ENCODE measurements at regions not wholly inside any gene's neighbourhood (a gene's known extent, or its start where the extent isn't known, plus 50 kb on each side); places are given as distances from the start of the nearest gene placed in this dataset.

DNA sequence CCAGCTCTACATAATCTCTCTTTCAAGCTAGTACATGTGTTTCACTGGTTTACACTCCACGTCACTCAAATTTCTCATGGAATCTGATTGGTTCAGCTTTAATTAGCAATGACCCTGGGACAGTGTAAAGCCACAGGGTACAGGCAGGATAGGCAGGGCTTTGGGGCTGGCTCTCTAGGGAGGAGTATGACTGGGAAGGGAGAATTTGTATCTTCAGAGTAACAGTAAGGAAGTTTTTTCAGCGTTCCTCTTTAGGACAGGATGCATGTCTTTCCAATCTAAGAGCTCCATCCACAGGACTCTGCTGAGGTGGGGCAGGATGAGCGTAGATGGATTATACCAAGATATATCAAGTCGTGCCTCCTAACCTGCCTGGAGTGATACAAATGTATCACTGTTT lies 112.0 kb upstream of the CLEC14A start:
- no peaks in the 10 kb centered on the region for H3K9me3 ChIP-seq (ENCODE audit: control insufficient read depth, insufficient read depth, low read depth, low read length)
- TF ChIP-seq, protein P1, sequence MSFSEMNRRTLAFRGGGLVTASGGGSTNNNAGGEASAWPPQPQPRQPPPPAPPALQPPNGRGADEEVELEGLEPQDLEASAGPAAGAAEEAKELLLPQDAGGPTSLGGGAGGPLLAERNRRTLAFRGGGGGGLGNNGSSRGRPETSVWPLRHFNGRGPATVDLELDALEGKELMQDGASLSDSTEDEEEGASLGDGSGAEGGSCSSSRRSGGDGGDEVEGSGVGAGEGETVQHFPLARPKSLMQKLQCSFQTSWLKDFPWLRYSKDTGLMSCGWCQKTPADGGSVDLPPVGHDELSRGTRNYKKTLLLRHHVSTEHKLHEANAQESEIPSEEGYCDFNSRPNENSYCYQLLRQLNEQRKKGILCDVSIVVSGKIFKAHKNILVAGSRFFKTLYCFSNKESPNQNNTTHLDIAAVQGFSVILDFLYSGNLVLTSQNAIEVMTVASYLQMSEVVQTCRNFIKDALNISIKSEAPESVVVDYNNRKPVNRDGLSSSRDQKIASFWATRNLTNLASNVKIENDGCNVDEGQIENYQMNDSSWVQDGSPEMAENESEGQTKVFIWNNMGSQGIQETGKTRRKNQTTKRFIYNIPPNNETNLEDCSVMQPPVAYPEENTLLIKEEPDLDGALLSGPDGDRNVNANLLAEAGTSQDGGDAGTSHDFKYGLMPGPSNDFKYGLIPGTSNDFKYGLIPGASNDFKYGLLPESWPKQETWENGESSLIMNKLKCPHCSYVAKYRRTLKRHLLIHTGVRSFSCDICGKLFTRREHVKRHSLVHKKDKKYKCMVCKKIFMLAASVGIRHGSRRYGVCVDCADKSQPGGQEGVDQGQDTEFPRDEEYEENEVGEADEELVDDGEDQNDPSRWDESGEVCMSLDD (tag by site-specific recombination; IDR thresholded peaks at IDR 0.05) = no peak
- TF ChIP-seq, protein P2, sequence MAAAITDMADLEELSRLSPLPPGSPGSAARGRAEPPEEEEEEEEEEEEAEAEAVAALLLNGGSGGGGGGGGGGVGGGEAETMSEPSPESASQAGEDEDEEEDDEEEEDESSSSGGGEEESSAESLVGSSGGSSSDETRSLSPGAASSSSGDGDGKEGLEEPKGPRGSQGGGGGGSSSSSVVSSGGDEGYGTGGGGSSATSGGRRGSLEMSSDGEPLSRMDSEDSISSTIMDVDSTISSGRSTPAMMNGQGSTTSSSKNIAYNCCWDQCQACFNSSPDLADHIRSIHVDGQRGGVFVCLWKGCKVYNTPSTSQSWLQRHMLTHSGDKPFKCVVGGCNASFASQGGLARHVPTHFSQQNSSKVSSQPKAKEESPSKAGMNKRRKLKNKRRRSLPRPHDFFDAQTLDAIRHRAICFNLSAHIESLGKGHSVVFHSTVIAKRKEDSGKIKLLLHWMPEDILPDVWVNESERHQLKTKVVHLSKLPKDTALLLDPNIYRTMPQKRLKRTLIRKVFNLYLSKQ (tag by site-specific recombination; IDR thresholded peaks at IDR 0.05; ENCODE audit: borderline replicate concordance) = no peak
- TF ChIP-seq HOXD13 (CRISPR knock-in tag; IDR thresholded peaks at IDR 0.05; ENCODE audit: borderline replicate concordance) (no peak), ZNF2 (tag by site-specific recombination; IDR thresholded peaks at IDR 0.05) (no peak), ZNF138 (tag by site-specific recombination; IDR thresholded peaks at IDR 0.05; ENCODE audit: borderline replicate concordance) (no peak), ZNF777 (tag by site-specific recombination; IDR thresholded peaks at IDR 0.05; ENCODE audit: borderline replicate concordance) (no peak), ZNF248 (tag by site-specific recombination; IDR thresholded peaks at IDR 0.05) (no peak), ZFP37 (tag by site-specific recombination; IDR thresholded peaks at IDR 0.05) (no peak), KLF9 (tag by site-specific recombination; IDR thresholded peaks at IDR 0.05; ENCODE audit: low read depth) (no peak), KLF10 (tag by site-specific recombination; IDR thresholded peaks at IDR 0.05) (no peak), ZNF175 (tag by site-specific recombination; IDR thresholded peaks at IDR 0.05) (no peak), ZNF239 (tag by site-specific recombination; IDR thresholded peaks at IDR 0.05) (no peak)
- TF ChIP-seq, protein P3, sequence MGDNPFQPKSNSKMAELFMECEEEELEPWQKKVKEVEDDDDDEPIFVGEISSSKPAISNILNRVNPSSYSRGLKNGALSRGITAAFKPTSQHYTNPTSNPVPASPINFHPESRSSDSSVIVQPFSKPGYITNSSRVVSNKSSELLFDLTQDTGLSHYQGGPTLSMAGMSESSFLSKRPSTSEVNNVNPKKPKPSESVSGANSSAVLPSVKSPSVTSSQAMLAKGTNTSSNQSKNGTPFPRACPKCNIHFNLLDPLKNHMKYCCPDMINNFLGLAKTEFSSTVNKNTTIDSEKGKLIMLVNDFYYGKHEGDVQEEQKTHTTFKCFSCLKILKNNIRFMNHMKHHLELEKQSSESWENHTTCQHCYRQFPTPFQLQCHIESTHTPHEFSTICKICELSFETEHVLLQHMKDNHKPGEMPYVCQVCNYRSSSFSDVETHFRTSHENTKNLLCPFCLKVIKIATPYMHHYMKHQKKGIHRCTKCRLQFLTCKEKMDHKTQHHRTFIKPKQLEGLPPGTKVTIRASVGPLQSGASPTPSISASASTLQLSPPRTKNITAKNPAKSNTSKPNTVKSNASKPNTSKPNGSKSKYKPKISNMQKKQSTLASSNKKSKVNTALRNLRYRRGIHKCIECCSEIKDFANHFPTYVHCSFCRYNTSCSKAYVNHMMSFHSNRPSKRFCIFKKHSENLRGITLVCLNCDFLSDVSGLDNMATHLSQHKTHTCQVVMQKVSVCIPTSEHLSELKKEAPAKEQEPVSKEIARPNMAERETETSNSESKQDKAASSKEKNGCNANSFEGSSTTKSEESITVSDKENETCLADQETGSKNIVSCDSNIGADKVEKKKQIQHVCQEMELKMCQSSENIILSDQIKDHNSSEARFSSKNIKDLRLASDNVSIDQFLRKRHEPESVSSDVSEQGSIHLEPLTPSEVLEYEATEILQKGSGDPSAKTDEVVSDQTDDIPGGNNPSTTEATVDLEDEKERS (tag by site-specific recombination; IDR thresholded peaks at IDR 0.05) = no peak
- TF ChIP-seq, protein P4, sequence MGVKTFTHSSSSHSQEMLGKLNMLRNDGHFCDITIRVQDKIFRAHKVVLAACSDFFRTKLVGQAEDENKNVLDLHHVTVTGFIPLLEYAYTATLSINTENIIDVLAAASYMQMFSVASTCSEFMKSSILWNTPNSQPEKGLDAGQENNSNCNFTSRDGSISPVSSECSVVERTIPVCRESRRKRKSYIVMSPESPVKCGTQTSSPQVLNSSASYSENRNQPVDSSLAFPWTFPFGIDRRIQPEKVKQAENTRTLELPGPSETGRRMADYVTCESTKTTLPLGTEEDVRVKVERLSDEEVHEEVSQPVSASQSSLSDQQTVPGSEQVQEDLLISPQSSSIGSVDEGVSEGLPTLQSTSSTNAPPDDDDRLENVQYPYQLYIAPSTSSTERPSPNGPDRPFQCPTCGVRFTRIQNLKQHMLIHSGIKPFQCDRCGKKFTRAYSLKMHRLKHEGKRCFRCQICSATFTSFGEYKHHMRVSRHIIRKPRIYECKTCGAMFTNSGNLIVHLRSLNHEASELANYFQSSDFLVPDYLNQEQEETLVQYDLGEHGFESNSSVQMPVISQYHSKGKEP (tag by site-specific recombination; IDR thresholded peaks at IDR 0.05) = no peak
- H3K4me1 ChIP-seq (ENCODE audit: control insufficient read depth, insufficient read depth, low read length) = no peaks in the 10 kb centered on the region
- CTCF ChIA-PET = interaction anchor here (0.6 kb wide), 1 partner anchor 342 kb away, joined by 3 read pairs; no protein-coding TSS in a partner anchor
- H3K4me3 ChIP-seq (ENCODE audit: low read depth, low read length) = no peak overlapping the region
- H3K27ac ChIP-seq (ENCODE audit: extremely low read depth, low read depth, low read length) = no peak overlapping the region
- H3K36me3 ChIP-seq (ENCODE audit: control insufficient read depth in 2 of 2, insufficient read depth in 1 of 2, low read length in 2 of 2) = no peaks in the 10 kb centered on the region
- POLR2A ChIA-PET = no interaction called here

DNA sequence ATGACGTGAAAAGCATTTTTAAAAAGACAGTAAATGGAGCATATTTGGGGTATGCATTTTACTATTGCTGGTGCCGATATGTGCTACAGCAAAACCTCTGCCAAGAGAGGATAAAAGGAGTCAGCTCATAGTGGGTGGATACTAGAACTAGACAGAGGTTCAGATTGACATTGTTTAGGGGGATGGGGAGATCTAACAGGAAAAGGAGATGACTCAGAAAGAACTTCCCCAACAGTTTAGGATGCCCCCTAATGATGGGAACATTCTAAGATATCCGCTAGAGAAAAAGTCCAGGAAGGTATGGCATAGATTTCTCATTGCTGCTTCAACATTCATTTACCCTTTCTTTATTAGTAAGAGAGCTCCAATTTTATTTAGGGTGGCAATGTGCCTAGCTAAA lies 110.5 kb upstream of the CLEC14A start:
- H3K36me3 ChIP-seq (ENCODE audit: control insufficient read depth in 2 of 2, insufficient read depth in 1 of 2, low read length in 2 of 2) = no peaks in the 10 kb centered on the region
- no peak overlapping the region for H3K27ac ChIP-seq (ENCODE audit: extremely low read depth, low read depth, low read length)
- POLR2A ChIA-PET = no interaction called here
- no peak overlapping the region for H3K4me3 ChIP-seq (ENCODE audit: low read depth, low read length)
- H3K9me3 ChIP-seq (ENCODE audit: control insufficient read depth, insufficient read depth, low read depth, low read length) = no peaks in the 10 kb centered on the region
- no peaks in the 10 kb centered on the region for H3K4me1 ChIP-seq (ENCODE audit: control insufficient read depth, insufficient read depth, low read length)
- CTCF ChIA-PET = interaction anchor here (0.6 kb wide), 1 partner anchor 202 kb away, joined by 3 read pairs; no protein-coding TSS in a partner anchor
- no peak for TF ChIP-seq ZNF292 (tag by site-specific recombination; IDR thresholded peaks at IDR 0.05; ENCODE audit: borderline replicate concordance, low read depth)
- TF ChIP-seq MZF1 (tag by site-specific recombination; IDR thresholded peaks at IDR 0.05; ENCODE audit: borderline replicate concordance) = no peak
- TF ChIP-seq ZNF19 (tag by site-specific recombination; IDR thresholded peaks at IDR 0.05; ENCODE audit: low read depth) = no peak
- TF ChIP-seq ZNF394 (tag by site-specific recombination; IDR thresholded peaks at IDR 0.05; ENCODE audit: borderline replicate concordance) = no peak
- TF ChIP-seq, protein P5, sequence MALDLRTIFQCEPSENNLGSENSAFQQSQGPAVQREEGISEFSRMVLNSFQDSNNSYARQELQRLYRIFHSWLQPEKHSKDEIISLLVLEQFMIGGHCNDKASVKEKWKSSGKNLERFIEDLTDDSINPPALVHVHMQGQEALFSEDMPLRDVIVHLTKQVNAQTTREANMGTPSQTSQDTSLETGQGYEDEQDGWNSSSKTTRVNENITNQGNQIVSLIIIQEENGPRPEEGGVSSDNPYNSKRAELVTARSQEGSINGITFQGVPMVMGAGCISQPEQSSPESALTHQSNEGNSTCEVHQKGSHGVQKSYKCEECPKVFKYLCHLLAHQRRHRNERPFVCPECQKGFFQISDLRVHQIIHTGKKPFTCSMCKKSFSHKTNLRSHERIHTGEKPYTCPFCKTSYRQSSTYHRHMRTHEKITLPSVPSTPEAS (tag by site-specific recombination; IDR thresholded peaks at IDR 0.05) = no peak

Measured in HEK293 (cell line).